Stimulated activated CD8-positive, alpha-beta memory T cell treated with anti-CD3 and anti-CD28 coated beads, Interleukin-15, amount 100 ng/mL, for 1 hour (primary cell): ENCODE measurements at regions not wholly inside any gene's neighbourhood (a gene's known extent, or its start where the extent isn't known, plus 50 kb on each side); places are given as distances from the start of the nearest gene placed in this dataset.

ENCODE experiments used
- DNase-seq: peaks from one replicate; pipeline ENCODE4 v3.0.0-alpha.2; 2020; ENCODE audit warnings: low read depth

DNA sequence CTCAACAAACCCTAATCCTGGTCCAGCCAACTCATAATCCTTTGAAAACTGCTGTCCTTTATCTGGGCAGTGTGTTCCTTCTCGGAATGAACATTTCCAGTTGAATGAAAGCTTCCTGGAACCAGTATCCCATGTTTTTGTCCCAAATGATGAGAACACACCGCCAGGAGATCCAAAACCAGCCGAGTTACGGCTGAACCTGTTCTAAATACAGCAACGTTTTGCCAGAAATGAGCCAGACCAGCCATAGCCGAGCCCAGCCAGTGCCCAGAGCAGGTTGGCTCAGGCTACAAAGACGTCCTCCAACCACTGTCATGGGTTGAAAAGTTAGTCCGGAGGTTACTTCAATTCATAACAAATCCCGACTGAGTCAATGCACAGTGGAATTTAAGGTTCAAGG lies 67.6 kb upstream of the FOXF1 start:
- no peak for DNase-seq

- DNase-seq: no peak
Observed at GRCh38 chr16:86443508-86444147, 66.7 kb upstream of the FOXF1 start.

DNA sequence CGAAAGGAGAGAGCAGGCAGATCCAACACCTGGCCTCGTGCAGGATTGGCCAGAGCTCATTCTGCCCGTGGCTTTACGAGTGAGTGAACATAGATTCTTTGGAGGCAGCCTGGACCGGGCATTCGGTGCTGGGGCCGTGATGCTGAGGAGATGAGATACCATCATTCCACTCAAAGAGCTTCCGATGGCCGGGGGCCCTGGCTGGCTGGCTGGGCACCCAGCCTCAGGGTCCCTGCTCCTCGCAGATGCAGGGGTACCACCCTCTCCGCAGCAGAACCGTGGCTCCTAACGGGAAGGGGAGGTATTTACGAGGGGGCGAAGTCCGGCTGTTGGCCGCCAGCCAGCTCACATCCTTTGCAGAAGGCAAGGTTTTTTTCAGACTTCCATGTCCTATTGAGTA lies 66.1 kb upstream of the FOXF1 start:
- DNase-seq: no peak

DNA sequence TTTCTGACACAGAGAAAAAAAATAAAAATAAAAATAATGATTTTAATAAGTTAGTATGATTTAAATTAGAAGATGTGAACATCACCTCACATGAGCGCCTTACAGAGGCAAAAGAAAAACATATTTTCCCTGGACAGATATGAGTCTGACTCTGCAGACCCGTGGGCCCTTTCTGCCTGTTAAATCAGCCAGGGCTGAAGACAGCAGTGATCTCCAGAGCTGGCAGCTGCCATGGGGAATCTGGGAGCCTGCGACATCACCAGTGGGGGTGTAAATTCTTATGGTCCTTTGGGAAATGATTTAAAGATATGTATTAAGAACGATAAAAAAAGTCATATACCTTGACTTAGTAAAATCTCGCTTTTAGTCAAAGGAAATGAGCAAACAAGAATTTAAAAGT lies 65.7 kb upstream of the FOXF1 start:
- DNase-seq: no peak

DNA sequence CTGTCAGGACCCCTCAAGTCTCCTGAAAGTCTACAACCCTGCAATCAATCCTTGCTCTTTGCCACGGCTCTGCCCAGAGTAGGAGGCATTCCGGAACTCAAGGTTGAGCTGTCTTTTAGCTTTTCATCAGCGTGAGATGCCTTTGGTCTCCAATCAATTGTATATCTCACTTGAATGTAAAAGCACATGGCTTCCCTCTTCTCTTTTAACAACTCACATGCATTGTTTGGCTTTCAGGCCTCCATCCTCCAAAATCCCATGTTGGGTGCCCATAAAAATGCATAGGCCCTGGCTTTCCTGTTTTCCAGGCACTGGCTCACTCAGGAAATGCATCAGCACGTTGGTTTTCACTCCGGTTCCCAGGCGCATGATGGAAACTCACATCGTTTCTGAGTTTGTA lies 64.0 kb upstream of the FOXF1 start:
- no peak for DNase-seq

DNA sequence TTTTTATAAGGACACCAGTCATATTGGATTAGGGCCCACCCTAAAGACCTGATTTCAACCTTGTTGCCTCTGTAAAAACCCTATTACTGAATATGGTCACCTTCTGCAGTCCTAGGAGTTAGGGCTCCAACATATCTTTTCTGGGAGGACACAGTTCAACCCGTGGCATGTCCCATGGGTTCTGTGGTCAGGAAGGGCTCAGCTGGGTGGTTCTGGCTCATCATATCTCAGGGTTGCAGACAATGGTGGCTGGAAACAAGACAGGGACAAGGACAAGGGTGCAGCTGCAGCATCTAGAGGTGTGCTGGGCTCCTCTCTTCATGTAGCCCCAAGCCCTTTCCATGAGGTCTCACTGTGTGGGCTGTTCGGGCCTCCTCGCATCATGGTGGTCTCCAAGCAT lies 63.1 kb upstream of the FOXF1 start:
- DNase-seq: no peak

- no peak for DNase-seq
Observed at GRCh38 chr16:86448306-86448890, 61.9 kb upstream of the FOXF1 start.

DNA sequence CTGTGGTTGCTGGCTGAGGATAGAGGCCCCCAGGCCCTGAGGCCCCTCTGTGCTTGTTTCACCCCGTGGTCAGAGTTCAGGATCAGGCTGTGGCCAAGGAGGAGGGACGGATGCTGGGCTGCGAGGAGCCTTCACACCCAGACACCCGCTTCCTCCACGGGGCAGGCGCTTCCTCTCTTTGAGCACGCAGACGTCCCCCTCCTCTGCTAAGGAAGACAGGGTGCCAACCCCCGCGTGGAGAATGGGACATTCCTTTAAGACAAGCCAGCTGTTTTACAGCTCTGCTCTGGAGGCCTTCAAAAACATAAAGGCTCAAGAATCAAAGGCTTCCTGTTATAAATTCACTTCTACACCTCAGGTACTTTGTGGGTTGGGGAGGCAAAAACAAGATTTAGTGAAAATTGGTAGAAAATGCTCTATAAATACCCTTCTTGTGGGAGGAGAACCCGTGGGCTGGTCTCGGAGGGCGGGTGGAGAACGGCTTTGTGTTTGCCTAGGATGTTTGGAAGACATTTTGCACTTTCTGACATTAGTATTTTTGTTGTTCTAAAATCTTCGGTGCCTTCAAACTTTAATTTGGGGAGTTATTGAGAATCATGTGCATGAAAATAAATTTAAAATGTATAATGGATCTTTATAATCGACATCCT lies 60.8 kb upstream of the FOXF1 start:
- DNase-seq: no peak

- no peak for DNase-seq
Observed at GRCh38 chr16:86450691-86451090, 59.6 kb upstream of the FOXF1 start.

- DNase-seq: no peak
Observed at GRCh38 chr16:86452451-86452850, 57.9 kb upstream of the FOXF1 start.

GRCh38 chr16:86455116-86455515 lies 55.2 kb upstream of the FOXF1 start:
- DNase-seq: no peak

DNA sequence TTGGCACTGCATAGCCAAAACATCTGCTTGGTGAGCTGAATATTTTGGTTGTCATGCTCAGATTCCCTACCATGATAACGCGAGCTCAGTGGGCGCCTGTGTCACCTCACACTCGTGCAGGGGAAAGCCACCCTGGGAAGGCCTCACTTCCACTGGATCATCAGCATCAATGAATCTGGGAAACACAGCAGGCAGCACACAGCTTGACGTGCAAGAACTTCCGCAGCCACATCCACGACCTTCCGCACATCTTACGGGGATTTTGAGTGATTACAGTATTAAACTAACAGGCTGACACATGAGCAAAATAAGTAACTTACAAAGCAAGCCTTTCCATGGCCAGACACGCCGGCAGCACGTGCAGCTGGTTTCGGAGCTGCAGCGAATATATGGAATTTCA lies 54.7 kb upstream of the FOXF1 start:
- DNase-seq: no peak

- no peak for DNase-seq
Observed at GRCh38 chr16:86457501-86458148, 52.7 kb upstream of the FOXF1 start.

DNA sequence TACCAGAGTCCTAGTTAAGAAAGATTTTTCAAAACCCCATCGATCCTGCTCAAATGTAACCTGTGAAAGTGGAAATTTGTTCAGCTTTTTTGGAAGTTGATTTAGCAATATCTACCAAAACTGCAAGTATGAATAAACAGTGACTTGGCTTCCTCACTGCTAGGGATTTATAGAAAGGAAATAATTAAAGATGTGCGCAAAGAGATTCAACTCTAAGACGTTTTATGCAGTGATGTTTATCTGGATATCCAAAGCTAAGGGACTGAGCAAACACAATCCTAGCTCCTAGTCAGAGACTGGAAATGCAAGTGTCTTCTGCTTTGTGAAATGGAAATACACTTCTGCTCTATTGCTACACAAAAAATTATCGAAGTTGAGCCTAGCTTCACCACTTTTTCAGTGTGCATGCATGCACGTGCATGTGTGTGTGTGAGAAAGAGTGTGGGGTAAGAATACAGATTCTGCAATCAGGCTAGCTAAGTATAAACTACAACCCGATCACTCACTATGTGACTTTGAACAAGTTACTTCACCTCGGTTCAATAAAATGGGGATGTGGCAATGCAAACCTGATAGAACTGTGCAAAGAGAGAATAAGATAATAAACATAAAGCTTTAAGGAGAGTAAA lies 52.1 kb upstream of the FOXF1 start:
- no peak for DNase-seq

- DNase-seq: no peak
Observed at GRCh38 chr16:86459266-86459665, 51.1 kb upstream of the FOXF1 start.
